ENCODE measurements at regions not wholly inside any gene's neighbourhood (a gene's known extent, or its start where the extent isn't known, plus 50 kb on each side); places are given as distances from the start of the nearest gene placed in this dataset.

DNA sequence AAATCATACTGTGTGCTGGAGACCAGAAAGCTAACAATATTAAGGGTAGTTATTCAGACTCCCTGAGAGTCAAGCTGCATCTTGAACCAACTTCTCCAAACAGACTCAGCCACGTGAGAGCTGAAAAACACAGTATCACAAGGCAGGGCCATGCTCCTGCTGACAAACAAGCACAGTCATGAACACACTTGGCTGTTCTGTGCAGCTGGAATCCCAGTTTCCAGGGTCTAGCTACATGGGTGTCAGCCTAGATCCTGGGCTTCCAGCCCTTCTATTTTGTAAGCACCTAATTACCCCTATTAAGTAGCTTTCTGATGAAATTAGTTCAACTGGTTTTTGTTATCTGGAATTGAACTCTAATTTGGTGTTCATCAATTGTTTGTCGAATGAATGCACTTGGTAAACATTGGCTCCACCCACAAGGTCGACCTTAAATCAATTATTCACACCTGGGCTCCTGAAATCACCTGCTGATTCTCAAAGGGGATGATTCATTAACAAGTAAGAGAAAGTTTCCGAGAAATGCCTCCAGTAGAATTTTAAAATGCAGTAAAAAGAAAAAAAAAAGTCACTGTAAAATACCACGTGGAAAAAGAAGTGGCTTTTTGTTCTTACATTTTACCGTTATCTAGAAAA lies 179.3 kb downstream of the ZC3H11B start:
- H3K4me1 ChIP-seq (ENCODE audit: low read depth, poor library complexity, severe bottlenecking) = no peaks in the 10 kb centered on the region
- no peaks in the 10 kb centered on the region for H3K79me2 ChIP-seq (ENCODE audit: insufficient read depth, low read depth)
- H3K36me3 ChIP-seq (ENCODE audit: insufficient read depth) = no peaks in the 10 kb centered on the region
- TF ChIP-seq, protein P1, sequence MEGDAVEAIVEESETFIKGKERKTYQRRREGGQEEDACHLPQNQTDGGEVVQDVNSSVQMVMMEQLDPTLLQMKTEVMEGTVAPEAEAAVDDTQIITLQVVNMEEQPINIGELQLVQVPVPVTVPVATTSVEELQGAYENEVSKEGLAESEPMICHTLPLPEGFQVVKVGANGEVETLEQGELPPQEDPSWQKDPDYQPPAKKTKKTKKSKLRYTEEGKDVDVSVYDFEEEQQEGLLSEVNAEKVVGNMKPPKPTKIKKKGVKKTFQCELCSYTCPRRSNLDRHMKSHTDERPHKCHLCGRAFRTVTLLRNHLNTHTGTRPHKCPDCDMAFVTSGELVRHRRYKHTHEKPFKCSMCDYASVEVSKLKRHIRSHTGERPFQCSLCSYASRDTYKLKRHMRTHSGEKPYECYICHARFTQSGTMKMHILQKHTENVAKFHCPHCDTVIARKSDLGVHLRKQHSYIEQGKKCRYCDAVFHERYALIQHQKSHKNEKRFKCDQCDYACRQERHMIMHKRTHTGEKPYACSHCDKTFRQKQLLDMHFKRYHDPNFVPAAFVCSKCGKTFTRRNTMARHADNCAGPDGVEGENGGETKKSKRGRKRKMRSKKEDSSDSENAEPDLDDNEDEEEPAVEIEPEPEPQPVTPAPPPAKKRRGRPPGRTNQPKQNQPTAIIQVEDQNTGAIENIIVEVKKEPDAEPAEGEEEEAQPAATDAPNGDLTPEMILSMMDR (conservative IDR thresholded peaks at IDR 0.05; ENCODE audit: low read depth, low read length) = no peak
- H3K27ac ChIP-seq = no peak overlapping the region
- no peak overlapping the region for H3K9ac ChIP-seq
- no peak overlapping the region for H2AFZ ChIP-seq (ENCODE audit: low read depth)
- H3K4me3 ChIP-seq (IDR thresholded peaks at IDR 0.05; ENCODE audit: insufficient read depth, low read depth, low read length) = no peak overlapping the region
- no peak overlapping the region for H3K4me2 ChIP-seq
- no peaks in the 10 kb centered on the region for H3K27me3 ChIP-seq (ENCODE audit: insufficient read depth, low read depth)
- no peaks in the 10 kb centered on the region for H4K20me1 ChIP-seq (ENCODE audit: insufficient read depth)

DNA sequence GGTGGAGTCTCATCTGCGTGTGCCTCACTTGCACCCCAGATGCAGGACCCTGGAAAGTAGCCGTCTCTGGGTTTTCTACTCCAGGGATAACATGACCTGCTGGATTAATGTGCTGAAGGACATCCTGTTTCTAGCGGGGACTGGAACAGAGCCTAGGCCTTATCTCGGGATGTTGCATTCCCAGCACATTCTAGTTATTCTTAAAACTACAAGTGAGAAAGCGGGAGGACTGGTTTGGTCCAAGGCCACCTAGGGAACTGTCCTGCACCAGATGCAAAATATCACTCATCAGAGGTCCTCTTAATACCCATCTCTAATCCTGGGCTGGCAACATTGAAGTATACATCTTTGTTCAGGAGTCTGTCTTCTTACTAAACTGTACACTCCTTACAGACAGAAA lies 179.9 kb downstream of the ZC3H11B start:
- H3K79me2 ChIP-seq (ENCODE audit: insufficient read depth, low read depth) = no peaks in the 10 kb centered on the region

DNA sequence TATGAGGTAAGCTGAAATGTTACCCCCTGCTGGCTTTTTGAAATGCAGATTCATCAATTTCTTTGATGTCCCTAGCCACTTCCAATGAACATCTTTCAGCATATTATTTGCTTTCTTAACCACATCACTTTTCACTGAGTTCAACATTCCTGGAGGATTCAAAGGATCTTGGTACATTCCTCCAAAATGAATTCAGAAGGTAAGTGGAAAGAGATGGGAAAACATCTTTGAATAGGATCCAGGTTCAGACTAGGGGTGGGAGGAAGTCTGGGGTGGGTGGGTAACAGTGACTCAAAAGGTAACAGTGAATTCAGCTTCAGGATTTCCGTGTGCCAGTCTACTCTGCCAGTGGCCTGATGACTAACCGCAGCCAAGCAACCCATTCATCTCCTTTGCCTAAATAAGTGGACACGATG lies 180.7 kb downstream of the ZC3H11B start:
- TF ChIP-seq, protein P1 (conservative IDR thresholded peaks at IDR 0.05; ENCODE audit: low read depth, low read length) = no peak
- Histone ChIP-seq H2AFZ (ENCODE audit: low read depth) (no peak overlapping the region), H3K4me3 (IDR thresholded peaks at IDR 0.05; ENCODE audit: insufficient read depth, low read depth, low read length) (no peak overlapping the region), H3K36me3 (ENCODE audit: insufficient read depth) (no peaks in the 10 kb centered on the region), H3K79me2 (ENCODE audit: insufficient read depth, low read depth) (no peaks in the 10 kb centered on the region), H3K4me1 (ENCODE audit: low read depth, poor library complexity, severe bottlenecking) (no peaks in the 10 kb centered on the region), H3K9ac (no peak overlapping the region), H3K4me2 (no peak overlapping the region), H3K27me3 (ENCODE audit: insufficient read depth, low read depth) (no peaks in the 10 kb centered on the region), H4K20me1 (ENCODE audit: insufficient read depth) (no peaks in the 10 kb centered on the region), H3K27ac (no peak overlapping the region)

More for the DNA sequence above, 179.9 kb downstream of the ZC3H11B start:
- no peak overlapping the region for H3K4me2 ChIP-seq
- H4K20me1 ChIP-seq (ENCODE audit: insufficient read depth) = no peaks in the 10 kb centered on the region
- H3K4me1 ChIP-seq (ENCODE audit: low read depth, poor library complexity, severe bottlenecking) = no peaks in the 10 kb centered on the region
- H3K36me3 ChIP-seq (ENCODE audit: insufficient read depth) = no peaks in the 10 kb centered on the region
- no peak overlapping the region for H2AFZ ChIP-seq (ENCODE audit: low read depth)
- H3K4me3 ChIP-seq (IDR thresholded peaks at IDR 0.05; ENCODE audit: insufficient read depth, low read depth, low read length) = no peak overlapping the region
- no peak overlapping the region for H3K9ac ChIP-seq
- H3K27me3 ChIP-seq (ENCODE audit: insufficient read depth, low read depth) = no peaks in the 10 kb centered on the region
- TF ChIP-seq, protein P1 (conservative IDR thresholded peaks at IDR 0.05; ENCODE audit: low read depth, low read length) = no peak
- no peak overlapping the region for H3K27ac ChIP-seq

DNA sequence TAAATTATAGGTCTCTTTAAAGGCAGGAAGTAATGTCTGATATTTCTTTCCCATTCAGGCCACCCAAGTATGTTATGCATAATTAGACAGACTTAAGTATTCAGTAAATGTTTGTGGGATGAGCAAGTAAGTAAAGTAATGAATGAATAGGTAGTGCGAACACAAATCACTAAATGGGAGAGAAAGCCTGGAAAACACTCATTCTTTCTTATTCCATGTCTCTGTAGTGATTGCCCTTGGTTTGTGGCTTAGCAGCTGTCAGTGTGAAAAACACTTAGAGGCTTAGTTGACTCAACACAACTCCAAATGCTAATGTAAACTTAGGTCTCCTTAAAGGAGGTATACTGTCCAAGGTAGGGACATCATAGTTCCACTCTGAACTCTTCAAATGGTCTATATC lies 182.5 kb downstream of the ZC3H11B start:
- H3K9ac ChIP-seq = no peak overlapping the region
- H3K27me3 ChIP-seq (ENCODE audit: insufficient read depth, low read depth) = no peaks in the 10 kb centered on the region
- no peaks in the 10 kb centered on the region for H4K20me1 ChIP-seq (ENCODE audit: insufficient read depth)
- H3K36me3 ChIP-seq (ENCODE audit: insufficient read depth) = no peaks in the 10 kb centered on the region
- H3K4me1 ChIP-seq (ENCODE audit: low read depth, poor library complexity, severe bottlenecking) = no peaks in the 10 kb centered on the region
- H3K4me3 ChIP-seq (IDR thresholded peaks at IDR 0.05; ENCODE audit: insufficient read depth, low read depth, low read length) = no peak overlapping the region
- TF ChIP-seq, protein P1 (conservative IDR thresholded peaks at IDR 0.05; ENCODE audit: low read depth, low read length) = no peak
- H2AFZ ChIP-seq (ENCODE audit: low read depth) = no peak overlapping the region
- no peaks in the 10 kb centered on the region for H3K79me2 ChIP-seq (ENCODE audit: insufficient read depth, low read depth)
- no peak overlapping the region for H3K4me2 ChIP-seq
- H3K27ac ChIP-seq = no peak overlapping the region

Measured in KMS-11 (cell line).